GM18505 (cell line): ENCODE measurements at regions not wholly inside any gene's neighbourhood (a gene's known extent, or its start where the extent isn't known, plus 50 kb on each side); places are given as distances from the start of the nearest gene placed in this dataset.

Experiments
- ATAC-seq: cut with Tn5 transposase; IDR thresholded peaks from one replicate; pipeline ENCODE4 v1.9.1; 2021; ENCODE audit not compliant: unreplicated experiment
- POLR2A ChIP-seq: IDR thresholded peaks from 4 replicates; pipeline ENCODE4 v1.6.1; 2011; ENCODE audit warnings: borderline replicate concordance; ENCODE audit not compliant: insufficient read depth, insufficient read length; ENCODE audit errors: extremely low read depth

DNA sequence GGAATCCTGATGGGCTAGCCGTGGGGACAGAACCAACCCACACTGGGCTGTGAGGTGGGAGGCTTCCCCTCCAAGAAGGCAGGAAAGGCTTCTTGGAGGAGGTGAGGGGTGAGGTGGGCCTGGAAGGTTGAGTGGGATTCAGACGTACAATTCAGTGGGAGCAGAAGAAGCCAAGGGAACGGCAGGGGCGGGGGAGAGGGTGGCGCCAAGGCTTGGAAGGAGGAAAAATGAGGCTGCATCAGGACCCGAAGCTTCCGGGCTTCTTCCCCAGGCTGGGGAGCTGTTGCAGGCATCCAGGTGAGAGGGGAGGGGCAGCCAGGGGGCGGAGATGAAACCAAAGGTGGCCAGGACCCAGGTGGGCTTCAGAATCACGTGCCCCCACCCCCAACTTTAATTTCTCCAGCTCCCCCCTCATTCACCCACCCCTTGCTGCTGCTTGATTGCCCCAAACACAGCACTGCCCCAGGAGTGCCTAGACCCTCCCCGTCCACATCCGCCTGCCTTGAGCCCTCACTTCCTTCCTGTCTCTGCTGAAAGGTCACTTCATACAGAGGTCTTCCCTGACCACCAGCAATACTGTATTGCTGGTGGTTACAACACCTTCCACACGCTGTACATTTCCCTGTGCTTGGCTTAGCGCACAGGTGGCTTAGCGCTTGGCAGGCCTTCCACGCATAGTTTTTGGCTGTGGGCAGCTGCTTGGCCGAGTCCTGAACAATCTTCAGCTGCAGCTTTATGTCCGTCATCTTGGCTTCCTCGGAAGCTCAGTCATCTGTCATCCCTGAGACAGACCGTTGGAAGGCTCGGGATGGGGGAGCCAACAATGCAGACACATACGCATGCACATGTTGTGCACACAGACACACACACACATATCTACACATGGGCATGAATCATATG, 193.5 kb downstream of the RGS3 start:
- no peak for ATAC-seq
- no peak for TF ChIP-seq POLR2A

DNA sequence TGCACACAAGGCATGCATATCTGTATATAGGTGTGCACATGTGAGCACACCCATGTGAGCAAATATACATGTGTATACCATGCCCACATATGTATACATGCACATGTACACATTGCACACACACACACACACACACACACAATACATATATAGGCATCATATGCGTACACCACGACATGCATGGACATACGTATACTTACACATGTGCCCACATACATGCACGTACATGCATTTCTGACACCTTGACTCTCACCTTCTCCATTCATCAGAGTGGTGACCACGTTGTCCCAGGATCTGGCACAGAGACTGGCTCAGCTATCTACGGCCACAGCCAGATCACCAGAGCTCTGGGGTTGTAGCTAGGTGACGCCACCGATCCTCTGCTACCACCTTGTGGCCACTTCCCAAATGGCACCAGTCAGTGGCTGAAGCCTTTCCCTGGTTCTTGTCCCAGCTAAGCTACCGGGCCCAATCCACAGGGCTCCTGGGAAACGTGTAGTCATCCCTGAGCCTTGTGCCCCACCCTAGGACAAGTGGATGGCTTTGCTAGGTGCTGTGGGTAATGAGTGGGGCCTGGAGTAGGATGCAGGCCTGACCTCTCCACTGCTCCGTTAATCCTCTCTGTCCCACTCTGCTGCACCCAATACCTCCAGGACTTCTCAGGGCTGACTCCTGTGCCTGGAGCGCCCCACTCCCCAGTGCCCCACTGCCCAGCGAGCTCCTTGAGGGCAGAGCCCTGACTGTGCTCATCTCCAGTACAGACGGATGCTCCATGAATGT, 194.4 kb downstream of the RGS3 start:
- TF ChIP-seq POLR2A: no peak
- peak; percentile 57 for ATAC-seq

DNA sequence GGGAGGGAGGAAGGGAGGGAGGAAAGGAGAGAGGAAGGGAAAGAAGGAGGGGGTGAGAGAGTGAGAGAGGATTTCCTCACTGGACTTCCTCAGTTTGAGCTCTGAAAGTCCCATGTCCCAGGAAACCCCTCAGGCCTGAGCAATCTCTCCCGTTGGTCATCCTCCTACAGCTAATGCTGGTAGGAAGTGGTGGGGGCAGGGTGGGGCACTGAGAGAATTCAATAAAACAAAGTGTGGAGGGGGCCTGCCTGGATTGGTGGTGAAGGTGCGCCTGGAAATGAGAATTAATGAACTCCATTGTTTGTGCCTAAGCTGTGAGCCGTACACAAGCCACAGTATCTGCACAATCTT, 195.0 kb downstream of the RGS3 start:
- no peak for ATAC-seq
- TF ChIP-seq POLR2A: no peak

DNA sequence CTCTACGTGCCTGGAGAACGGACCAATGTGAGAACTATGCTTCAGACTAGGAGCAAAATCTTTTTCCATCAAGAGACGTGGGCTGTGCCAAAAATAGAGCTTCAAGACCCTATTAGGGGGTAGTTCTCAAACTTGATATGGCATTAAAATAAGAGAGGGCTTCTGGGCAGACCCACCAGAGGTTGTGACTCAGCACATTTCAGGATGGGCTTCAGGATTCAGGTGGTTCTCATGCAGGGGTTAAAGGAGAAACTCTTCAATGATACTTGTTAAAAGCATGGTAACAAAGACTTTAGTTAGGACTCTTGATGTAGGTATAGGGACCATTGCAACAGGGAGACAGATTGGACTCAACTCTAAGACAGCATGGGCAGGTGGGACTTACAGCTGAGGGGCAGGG, 195.5 kb downstream of the RGS3 start:
- no peak for TF ChIP-seq POLR2A

DNA sequence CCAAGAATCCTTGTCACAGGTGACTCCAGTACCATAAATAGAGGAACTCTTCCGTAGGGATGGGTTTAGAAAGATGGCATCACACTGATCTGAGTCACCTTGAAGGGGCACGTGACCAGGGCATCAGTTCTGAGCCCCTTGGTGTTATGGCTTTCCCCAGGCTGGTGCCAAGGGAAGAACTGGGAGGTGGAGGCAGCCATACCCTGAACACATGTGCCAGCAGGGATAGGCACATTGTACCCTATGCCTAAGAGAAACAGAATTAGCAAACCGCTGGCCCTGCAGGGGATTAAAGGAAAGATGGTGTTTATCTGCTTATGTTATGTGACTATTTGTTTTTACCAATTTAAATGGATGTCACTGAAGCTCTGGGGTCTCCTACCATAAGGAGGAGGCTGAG, 196.2 kb downstream of the RGS3 start:
- no peak for ATAC-seq
- no peak for TF ChIP-seq POLR2A

More for the DNA sequence above, 195.5 kb downstream of the RGS3 start:
- no peak for ATAC-seq

DNA sequence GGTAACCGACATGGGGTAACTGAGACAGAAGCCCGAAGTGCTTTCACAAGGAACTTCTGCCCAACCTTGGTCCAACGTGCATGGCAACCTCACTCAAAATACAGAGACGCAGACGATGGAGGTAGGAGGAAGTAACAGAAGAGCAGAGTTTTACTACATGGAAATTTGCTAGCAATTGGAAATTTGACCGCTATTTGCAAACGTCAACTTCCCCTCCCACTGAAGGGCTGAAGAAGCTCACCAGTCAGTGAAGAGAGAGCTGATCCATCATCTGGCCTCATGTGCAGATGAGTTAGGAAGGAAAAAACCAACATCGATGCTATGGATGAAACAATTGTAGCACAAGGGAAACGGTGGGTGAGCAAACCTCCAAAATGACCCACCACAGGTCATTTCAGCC, 196.7 kb downstream of the RGS3 start:
- no peak for TF ChIP-seq POLR2A
- no peak for ATAC-seq

DNA sequence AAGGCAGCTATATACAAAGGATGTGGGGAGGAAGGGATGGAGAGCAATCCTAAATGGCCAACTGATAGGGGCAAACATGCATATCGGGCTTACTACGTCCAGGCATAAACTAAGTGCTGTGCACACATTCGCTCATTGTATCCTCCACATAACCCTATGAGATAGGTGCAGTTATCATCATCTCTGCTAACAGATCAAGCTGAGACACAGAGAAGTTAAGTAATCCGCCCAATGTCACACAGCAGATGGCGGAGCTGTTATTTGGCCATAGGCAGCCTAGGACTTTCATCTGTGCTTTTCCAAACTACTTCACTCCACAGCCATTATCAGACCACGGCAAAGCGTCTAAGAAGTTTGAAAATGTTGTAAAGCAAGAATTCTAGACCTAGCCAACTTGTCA, 197.5 kb downstream of the RGS3 start:
- ATAC-seq: no peak
- TF ChIP-seq POLR2A: no peak

DNA sequence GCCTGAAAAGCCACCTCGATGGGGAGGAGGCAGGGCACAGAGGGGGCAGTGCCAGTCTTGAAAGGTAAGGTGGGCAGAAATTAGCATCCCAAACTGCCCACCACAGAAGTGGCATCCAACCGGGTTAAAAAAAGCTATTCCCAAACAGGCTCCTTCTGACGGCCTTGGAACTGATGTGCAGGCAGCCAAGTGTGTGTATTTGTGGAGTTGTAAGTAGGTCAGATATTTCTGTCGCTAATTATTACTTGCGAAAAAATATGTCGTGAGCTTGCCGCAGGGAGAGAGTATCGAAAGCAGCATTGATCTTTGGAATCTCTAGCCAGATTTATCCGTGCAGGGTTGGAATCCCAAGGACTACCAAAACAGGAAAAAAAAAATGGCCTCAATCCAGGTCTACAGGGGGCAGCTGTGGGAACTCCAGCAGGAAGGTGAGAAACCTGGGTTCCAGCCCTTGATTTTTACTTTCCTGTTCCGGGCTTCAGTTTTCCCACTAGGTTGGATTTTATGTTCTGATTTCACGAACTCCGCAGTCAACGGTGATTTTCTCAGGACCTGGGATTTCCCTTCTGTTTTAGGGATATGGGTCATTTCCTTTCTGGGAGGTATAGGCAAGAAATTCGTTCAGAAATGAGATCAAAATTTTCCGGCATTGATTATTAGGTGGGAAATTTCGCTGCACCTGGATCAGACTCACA, 200.8 kb downstream of the RGS3 start:
- TF ChIP-seq POLR2A: no peak
- ATAC-seq: no peak

DNA sequence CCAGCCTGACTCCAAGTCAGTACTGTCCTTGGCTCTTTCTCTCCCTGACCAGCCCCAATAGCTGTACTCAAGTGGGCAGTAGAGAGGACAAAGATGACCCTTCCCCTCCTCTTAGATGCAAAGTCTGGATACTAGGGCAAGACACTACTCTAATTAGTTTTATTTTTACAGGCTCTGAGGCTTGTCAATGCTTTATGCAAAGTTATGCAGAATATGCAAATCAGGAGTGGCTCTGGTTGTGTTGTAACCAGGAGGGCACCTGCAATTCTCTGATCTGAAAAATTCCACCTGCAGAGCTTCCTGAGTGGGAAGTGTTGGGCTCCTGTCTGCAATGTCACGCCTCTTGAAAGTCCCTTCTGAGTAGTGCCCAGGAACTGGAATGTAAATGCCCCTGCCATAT, 201.5 kb downstream of the RGS3 start:
- TF ChIP-seq POLR2A: no peak

DNA sequence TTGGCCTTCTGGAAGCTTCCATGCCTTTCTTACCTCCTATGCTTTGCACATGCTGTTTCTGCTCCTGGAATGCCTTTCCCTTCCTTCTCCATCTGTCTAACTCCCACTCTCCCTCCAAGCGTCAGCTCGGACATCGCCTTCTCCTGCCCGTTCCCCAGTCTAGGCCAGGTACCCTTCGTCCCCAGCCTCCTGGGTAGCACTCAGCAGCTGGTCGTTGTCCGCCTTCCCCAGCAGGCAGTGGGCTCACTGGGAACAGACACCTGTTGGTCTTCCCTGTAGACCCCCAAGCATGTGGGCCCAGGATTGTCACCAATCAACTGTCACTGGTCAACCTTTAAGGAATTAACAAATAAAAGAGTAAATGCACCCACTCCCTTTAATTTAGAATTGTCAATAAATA, 202.2 kb downstream of the RGS3 start:
- no peak for ATAC-seq
- no peak for TF ChIP-seq POLR2A

More for the DNA sequence above, 201.5 kb downstream of the RGS3 start:
- no peak for ATAC-seq

DNA sequence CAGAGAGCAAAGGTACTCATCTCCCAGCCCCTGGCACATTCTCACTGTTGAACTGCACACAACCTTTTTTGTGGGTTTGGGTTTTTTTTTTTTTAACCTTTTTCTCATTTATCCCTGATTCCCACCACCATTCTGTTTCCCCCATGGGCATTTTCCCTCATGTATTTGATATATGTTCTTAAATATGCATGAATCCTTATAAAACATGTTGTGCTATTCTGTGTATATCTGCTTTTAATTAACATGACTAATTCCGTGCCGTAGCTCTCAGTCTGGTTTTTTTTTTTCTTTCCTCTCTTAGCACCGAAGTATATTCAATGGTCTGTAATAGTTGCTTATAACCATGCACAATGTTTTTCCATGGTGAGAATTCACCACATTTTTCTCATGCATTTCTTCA, 204.5 kb downstream of the RGS3 start:
- no peak for ATAC-seq
- no peak for TF ChIP-seq POLR2A

DNA sequence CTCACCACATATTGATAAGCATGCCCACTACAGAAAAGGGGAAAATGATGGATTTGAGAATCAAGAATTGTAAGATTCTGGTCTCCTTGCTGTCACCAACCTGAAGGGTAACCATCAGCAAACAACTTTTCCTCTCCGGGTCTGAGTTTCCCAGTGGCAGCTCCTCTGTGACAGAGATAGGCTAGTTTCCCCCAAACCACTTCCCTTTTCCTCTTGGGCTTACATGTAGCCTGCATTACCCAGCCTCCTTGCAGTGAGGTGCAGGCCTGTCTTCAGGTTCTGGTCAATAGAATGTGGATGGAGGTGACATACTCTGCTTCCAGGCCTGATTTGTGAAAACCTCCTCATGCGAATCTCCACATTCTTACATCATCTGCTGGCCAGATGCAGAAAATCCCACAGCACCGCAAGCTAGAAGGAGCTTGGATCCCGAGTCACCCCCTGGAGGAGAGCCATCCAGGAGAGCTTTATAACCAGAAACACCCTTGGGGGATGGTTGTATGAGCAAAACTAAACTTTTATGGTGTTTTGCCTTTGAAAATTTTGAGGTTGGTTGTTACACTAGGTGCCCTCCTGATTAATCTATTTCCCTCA, 206.1 kb downstream of the RGS3 start:
- no peak for ATAC-seq
- TF ChIP-seq POLR2A: no peak

DNA sequence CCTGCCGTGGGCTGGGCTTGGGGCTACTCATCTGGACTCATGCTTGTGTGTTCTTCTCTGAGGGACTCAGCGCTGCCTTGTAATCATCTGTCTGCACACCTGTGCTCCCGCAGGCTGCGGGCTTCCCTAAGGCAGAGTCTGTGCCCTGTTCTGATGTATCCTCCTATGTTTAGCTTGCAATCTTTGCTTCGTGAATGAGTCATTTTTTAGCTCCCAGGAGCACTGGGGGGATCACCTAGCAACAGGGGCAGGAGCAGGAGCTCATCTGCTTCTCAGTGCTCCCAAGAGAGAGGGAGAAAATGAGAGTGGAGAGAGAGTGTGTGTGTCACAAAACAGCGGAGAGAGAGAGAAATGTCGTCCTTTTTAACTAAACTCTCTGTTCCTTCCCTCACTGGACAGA, 202.4 kb upstream of the ZNF618 start:
- TF ChIP-seq POLR2A: no peak
- no peak for ATAC-seq
